HEK293 (cell line): ENCODE measurements at regions not wholly inside any gene's neighbourhood (a gene's known extent, or its start where the extent isn't known, plus 50 kb on each side); places are given as distances from the start of the nearest gene placed in this dataset.

ENCODE experiments used
- CTCF ChIA-PET: fragments of 350-600 bp; formaldehyde crosslinking; extraction: SDS; loops from one replicate; lab custom pipeline; 2021; ENCODE audit warnings: antibody characterized with exemption; lab: Yijun Ruan, JAX
- POLR2A ChIA-PET: fragments of 300-600 bp; formaldehyde crosslinking; extraction: SDS; loops from one replicate; lab custom pipeline; 2020; ENCODE audit warnings: antibody characterized with exemption, inconsistent platforms; lab: Yijun Ruan, JAX
- H3K27ac ChIP-seq: fragments of 200-500 bp; sonication (Bioruptor generic); 2 replicates; pipeline ENCODE4 v1.5.1; 2014; ENCODE audit warnings: low read depth, low read length, control low read depth, inconsistent platforms; ENCODE audit errors: extremely low read depth
- H3K36me3 ChIP-seq, 2 experiments: fragments of 200-500 bp in 1 of 2; sonication (Bioruptor generic) in 1 of 2; 1 replicate in 1 of 2; 2 replicates in 1 of 2; pipeline ENCODE4 v1.5.1; 2014 to 2017; ENCODE audit warnings: inconsistent platforms in 2 of 2, low read length in 2 of 2; ENCODE audit not compliant: control insufficient read depth in 2 of 2, insufficient read depth in 1 of 2
- H3K4me1 ChIP-seq: fragments of 200-500 bp; sonication (Bioruptor generic); 2 replicates; pipeline ENCODE4 v1.5.1; 2014; ENCODE audit warnings: mild to moderate bottlenecking, low read length, inconsistent platforms; ENCODE audit not compliant: control insufficient read depth, insufficient read depth
- H3K4me3 ChIP-seq: 2 replicates; pipeline ENCODE4 v1.5.1; 2011; ENCODE audit warnings: low read depth, mild to moderate bottlenecking, control low read depth, low read length, moderate library complexity
- H3K9me3 ChIP-seq: fragments of 200-500 bp; sonication (Bioruptor generic); 2 replicates; pipeline ENCODE4 v1.5.1; 2014; ENCODE audit warnings: low read depth, low read length, inconsistent platforms; ENCODE audit not compliant: control insufficient read depth, insufficient read depth
- FEZF1 ChIP-seq: fragments of 450-650 bp; formaldehyde crosslinking; IDR thresholded peaks from 2 replicates; pipeline ENCODE4 v1.5.1; 2016; ENCODE audit warnings: missing biosample characterization, missing genetic modification characterization
- INSM2 ChIP-seq: fragments of 450-650 bp; formaldehyde crosslinking; IDR thresholded peaks from 2 replicates; pipeline ENCODE4 v1.5.1; 2016; ENCODE audit warnings: missing biosample characterization, missing genetic modification characterization
- MYNN ChIP-seq: fragments of 450-650 bp; formaldehyde crosslinking; IDR thresholded peaks from 2 replicates; pipeline ENCODE4 v1.5.1; 2016; ENCODE audit warnings: missing biosample characterization, missing genetic modification characterization, borderline replicate concordance
- OVOL3 ChIP-seq: fragments of 450-650 bp; formaldehyde crosslinking; IDR thresholded peaks from 2 replicates; pipeline ENCODE4 v1.5.1; 2016; ENCODE audit warnings: missing biosample characterization, missing genetic modification characterization
- PRDM6 ChIP-seq: fragments of 450-650 bp; formaldehyde crosslinking; IDR thresholded peaks from 2 replicates; pipeline ENCODE4 v1.5.1; 2017; ENCODE audit warnings: missing biosample characterization, missing genetic modification characterization
- TRIM28 ChIP-seq: IDR thresholded peaks from 2 replicates; pipeline ENCODE4 v1.6.1; 2011; ENCODE audit warnings: low read length, control low read depth, borderline replicate concordance
- ZBTB26 ChIP-seq: fragments of 450-650 bp; formaldehyde crosslinking; optimal IDR thresholded peaks from 2 replicates; pipeline ENCODE3; 2016; ENCODE audit warnings: missing biosample characterization, mild to moderate bottlenecking, missing genetic modification characterization
- ZFP37 ChIP-seq: fragments of 450-650 bp; formaldehyde crosslinking; IDR thresholded peaks from 2 replicates; pipeline ENCODE4 v1.5.1; 2016; ENCODE audit warnings: missing biosample characterization, missing genetic modification characterization
- ZNF155 ChIP-seq: fragments of 450-650 bp; formaldehyde crosslinking; IDR thresholded peaks from 2 replicates; pipeline ENCODE4 v1.5.1; 2016; ENCODE audit warnings: missing biosample characterization, missing genetic modification characterization
- ZNF221 ChIP-seq: fragments of 450-650 bp; formaldehyde crosslinking; IDR thresholded peaks from 2 replicates; pipeline ENCODE4 v1.5.1; 2017; ENCODE audit warnings: missing biosample characterization, missing genetic modification characterization, borderline replicate concordance
- ZNF266 ChIP-seq: fragments of 450-650 bp; formaldehyde crosslinking; IDR thresholded peaks from 2 replicates; pipeline ENCODE4 v1.5.1; 2016; ENCODE audit warnings: missing biosample characterization, missing genetic modification characterization, low read depth
- ZNF404 ChIP-seq: fragments of 450-650 bp; formaldehyde crosslinking; IDR thresholded peaks from 2 replicates; pipeline ENCODE4 v1.5.1; 2017; ENCODE audit warnings: missing biosample characterization, missing genetic modification characterization
- ZNF555 ChIP-seq: fragments of 450-650 bp; formaldehyde crosslinking; conservative IDR thresholded peaks from 2 replicates; pipeline ENCODE4 v1.5.1; 2017; ENCODE audit warnings: missing biosample characterization, mild to moderate bottlenecking, missing genetic modification characterization, inconsistent platforms
- ZNF623 ChIP-seq: fragments of 450-650 bp; formaldehyde crosslinking; IDR thresholded peaks from 2 replicates; pipeline ENCODE4 v1.5.1; 2016; ENCODE audit warnings: missing biosample characterization, missing genetic modification characterization
- ZNF670 ChIP-seq: fragments of 450-650 bp; formaldehyde crosslinking; IDR thresholded peaks from 2 replicates; pipeline ENCODE4 v1.5.1; 2016; ENCODE audit warnings: missing biosample characterization, missing genetic modification characterization, low read depth
- ZNF837 ChIP-seq: fragments of 450-650 bp; formaldehyde crosslinking; IDR thresholded peaks from 2 replicates; pipeline ENCODE4 v1.5.1; 2016; ENCODE audit warnings: missing biosample characterization, missing genetic modification characterization
- ZNF843 ChIP-seq: fragments of 450-650 bp; formaldehyde crosslinking; IDR thresholded peaks from 2 replicates; pipeline ENCODE4 v1.5.1; 2016; ENCODE audit warnings: missing biosample characterization, missing genetic modification characterization
- ZSCAN5A ChIP-seq: fragments of 450-650 bp; formaldehyde crosslinking; IDR thresholded peaks from 2 replicates; pipeline ENCODE4 v1.5.1; 2016; ENCODE audit warnings: missing biosample characterization, missing genetic modification characterization
- TF ChIP-seq, protein P1 (sequence below): fragments of 450-650 bp; formaldehyde crosslinking; IDR thresholded peaks from 2 replicates; pipeline ENCODE4 v1.5.1; 2016; ENCODE audit warnings: missing biosample characterization, missing genetic modification characterization
- TF ChIP-seq, protein P2 (sequence below): fragments of 450-650 bp; IDR thresholded peaks from 2 replicates; pipeline ENCODE4 v1.5.1; 2018; ENCODE audit warnings: missing biosample characterization, missing genetic modification characterization

GRCh38 chr16:51989637-51990230 lies 557.2 kb downstream of the TOX3 start:
- H3K9me3 ChIP-seq = no peaks in the 10 kb centered on the region
- H3K36me3 ChIP-seq = no peaks in the 10 kb centered on the region
- H3K27ac ChIP-seq = no peak overlapping the region
- ChIA-PET CTCF (interaction anchor here (1.1 kb wide), 1 partner anchor 18 kb away, joined by 3 read pairs; no protein-coding TSS in a partner anchor), POLR2A (no interaction called here)
- TF ChIP-seq, protein P1, sequence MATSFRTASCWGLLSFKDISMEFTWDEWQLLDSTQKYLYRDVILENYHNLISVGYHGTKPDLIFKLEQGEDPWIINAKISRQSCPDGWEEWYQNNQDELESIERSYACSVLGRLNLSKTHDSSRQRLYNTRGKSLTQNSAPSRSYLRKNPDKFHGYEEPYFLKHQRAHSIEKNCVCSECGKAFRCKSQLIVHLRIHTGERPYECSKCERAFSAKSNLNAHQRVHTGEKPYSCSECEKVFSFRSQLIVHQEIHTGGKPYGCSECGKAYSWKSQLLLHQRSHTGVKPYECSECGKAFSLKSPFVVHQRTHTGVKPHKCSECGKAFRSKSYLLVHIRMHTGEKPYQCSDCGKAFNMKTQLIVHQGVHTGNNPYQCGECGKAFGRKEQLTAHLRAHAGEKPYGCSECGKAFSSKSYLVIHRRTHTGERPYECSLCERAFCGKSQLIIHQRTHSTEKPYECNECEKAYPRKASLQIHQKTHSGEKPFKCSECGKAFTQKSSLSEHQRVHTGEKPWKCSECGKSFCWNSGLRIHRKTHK (tag by site-specific recombination) = no peak
- TF ChIP-seq ZBTB26 (tag by site-specific recombination) (no peak), ZFP37 (tag by site-specific recombination) (no peak), ZSCAN5A (tag by site-specific recombination) (no peak), ZNF837 (tag by site-specific recombination) (no peak), FEZF1 (no peak), ZNF670 (tag by site-specific recombination) (no peak), ZNF155 (tag by site-specific recombination) (no peak), ZNF843 (tag by site-specific recombination) (no peak), ZNF221 (tag by site-specific recombination) (no peak), ZNF623 (tag by site-specific recombination) (no peak), ZNF555 (tag by site-specific recombination) (no peak), INSM2 (tag by site-specific recombination) (no peak), ZNF266 (tag by site-specific recombination) (no peak), PRDM6 (tag by site-specific recombination) (no peak), OVOL3 (no peak), TRIM28 (no peak), ZNF404 (tag by site-specific recombination) (no peak), MYNN (tag by site-specific recombination) (no peak)
- TF ChIP-seq, protein P2, sequence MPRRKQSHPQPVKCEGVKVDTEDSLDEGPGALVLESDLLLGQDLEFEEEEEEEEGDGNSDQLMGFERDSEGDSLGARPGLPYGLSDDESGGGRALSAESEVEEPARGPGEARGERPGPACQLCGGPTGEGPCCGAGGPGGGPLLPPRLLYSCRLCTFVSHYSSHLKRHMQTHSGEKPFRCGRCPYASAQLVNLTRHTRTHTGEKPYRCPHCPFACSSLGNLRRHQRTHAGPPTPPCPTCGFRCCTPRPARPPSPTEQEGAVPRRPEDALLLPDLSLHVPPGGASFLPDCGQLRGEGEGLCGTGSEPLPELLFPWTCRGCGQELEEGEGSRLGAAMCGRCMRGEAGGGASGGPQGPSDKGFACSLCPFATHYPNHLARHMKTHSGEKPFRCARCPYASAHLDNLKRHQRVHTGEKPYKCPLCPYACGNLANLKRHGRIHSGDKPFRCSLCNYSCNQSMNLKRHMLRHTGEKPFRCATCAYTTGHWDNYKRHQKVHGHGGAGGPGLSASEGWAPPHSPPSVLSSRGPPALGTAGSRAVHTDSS = no peak
- peaks cover 10% of the 10 kb centered on the region for H3K4me1 ChIP-seq
- H3K4me3 ChIP-seq = no peak overlapping the region
